Fibroblast of lung (primary cell): ENCODE measurements at regions not wholly inside any gene's neighbourhood (a gene's known extent, or its start where the extent isn't known, plus 50 kb on each side); places are given as distances from the start of the nearest gene placed in this dataset.

Experiments used
- DNase-seq, 2 donors: peaks; one replicate each; pipeline versions ENCODE4 v3.0.0 to v3.0.0-alpha.2; 2010; ENCODE audit warnings: low read depth in 2 of 2
- H2AFZ ChIP-seq: 2 replicates; pipeline ENCODE4 v1.5.1; 2012; ENCODE audit warnings: low read length, control low read depth, inconsistent platforms
- H3K27ac ChIP-seq: 2 replicates; pipeline ENCODE4 v1.5.1; 2011; ENCODE audit warnings: low read length, control low read depth; ENCODE audit not compliant: insufficient read depth
- H3K27me3 ChIP-seq: 2 replicates; pipeline ENCODE4 v1.5.1; 2011; ENCODE audit warnings: mild to moderate bottlenecking, low read length; ENCODE audit not compliant: control insufficient read depth, insufficient read depth
- H3K36me3 ChIP-seq: 2 replicates; pipeline ENCODE4 v1.5.1; 2011; ENCODE audit warnings: low read length; ENCODE audit not compliant: control insufficient read depth, insufficient read depth
- H3K4me1 ChIP-seq: 2 replicates; pipeline ENCODE4 v1.5.1; 2011; ENCODE audit warnings: low read length; ENCODE audit not compliant: control insufficient read depth, insufficient read depth; ENCODE audit errors: extremely low read depth
- H3K4me2 ChIP-seq: 2 replicates; pipeline ENCODE4 v1.5.1; 2011; ENCODE audit warnings: low read length, control low read depth; ENCODE audit not compliant: insufficient read depth; ENCODE audit errors: extremely low read depth
- H3K4me3 ChIP-seq, 4 experiments: fragments of 200-600 bp in 1 of 4; sonication (generic) in 1 of 4; replicated peaks in 1 of 4; 2 replicates each; pipeline ENCODE4 v1.5.1; 2011 to 2016; ENCODE audit warnings: low read length in 4 of 4, low read depth in 3 of 4, mild to moderate bottlenecking in 3 of 4, control low read depth in 2 of 4, inconsistent platforms in 1 of 4, mixed read lengths in 1 of 4; ENCODE audit not compliant: insufficient read depth in 1 of 4; ENCODE audit errors: control extremely low read depth in 1 of 4
- H3K79me2 ChIP-seq: 2 replicates; pipeline ENCODE4 v1.5.1; 2012; ENCODE audit warnings: mild to moderate bottlenecking, low read length, inconsistent platforms; ENCODE audit not compliant: control insufficient read depth, insufficient read depth
- H3K9ac ChIP-seq: 2 replicates; pipeline ENCODE4 v1.5.1; 2011; ENCODE audit warnings: mild to moderate bottlenecking, low read length, control low read depth; ENCODE audit not compliant: insufficient read depth
- H3K9me3 ChIP-seq: 2 replicates; pipeline ENCODE4 v1.5.1; 2012; ENCODE audit warnings: low read depth, low read length; ENCODE audit not compliant: control insufficient read depth, insufficient read depth
- H4K20me1 ChIP-seq: 2 replicates; pipeline ENCODE4 v1.5.1; 2011; ENCODE audit warnings: low read length; ENCODE audit not compliant: control insufficient read depth, insufficient read depth; ENCODE audit errors: extremely low read depth
- EZH2 ChIP-seq: IDR thresholded peaks from 2 replicates; pipeline ENCODE4 v1.5.1; 2012; ENCODE audit warnings: low read length, control low read depth, mild to moderate bottlenecking; ENCODE audit errors: missing control alignments
- TF ChIP-seq, protein P1 (sequence below), 2 donors: IDR thresholded peaks in 1 of 2; conservative IDR thresholded peaks in 1 of 2; 1 replicate in 1 of 2; 2 replicates in 1 of 2; pipeline ENCODE4 v1.5.1; 2011 to 2012; ENCODE audit warnings: low read length in 2 of 2, control low read depth in 1 of 2, inconsistent platforms in 1 of 2, low read depth in 1 of 2, mild to moderate bottlenecking in 1 of 2

DNA sequence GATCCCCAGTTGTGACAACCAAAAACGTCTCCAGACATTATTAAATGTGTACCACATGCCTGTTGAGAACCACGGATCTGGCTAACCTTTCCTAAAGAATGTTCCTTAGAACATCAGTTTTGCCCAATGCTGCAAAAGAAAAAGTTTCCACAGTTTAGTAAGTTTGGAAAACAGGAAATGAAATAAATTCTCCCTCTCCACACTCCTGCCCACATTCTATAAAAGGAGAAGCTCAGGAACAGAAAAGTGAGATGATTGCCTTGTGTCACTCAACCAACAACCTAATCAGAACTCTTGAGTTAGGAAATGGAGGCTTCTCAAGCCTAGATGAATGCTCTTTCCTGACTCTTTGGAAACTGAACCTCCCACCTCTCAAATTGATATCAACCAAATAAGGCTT lies 56.1 kb upstream of the NFE2L2 start:
- TF ChIP-seq, protein P1, sequence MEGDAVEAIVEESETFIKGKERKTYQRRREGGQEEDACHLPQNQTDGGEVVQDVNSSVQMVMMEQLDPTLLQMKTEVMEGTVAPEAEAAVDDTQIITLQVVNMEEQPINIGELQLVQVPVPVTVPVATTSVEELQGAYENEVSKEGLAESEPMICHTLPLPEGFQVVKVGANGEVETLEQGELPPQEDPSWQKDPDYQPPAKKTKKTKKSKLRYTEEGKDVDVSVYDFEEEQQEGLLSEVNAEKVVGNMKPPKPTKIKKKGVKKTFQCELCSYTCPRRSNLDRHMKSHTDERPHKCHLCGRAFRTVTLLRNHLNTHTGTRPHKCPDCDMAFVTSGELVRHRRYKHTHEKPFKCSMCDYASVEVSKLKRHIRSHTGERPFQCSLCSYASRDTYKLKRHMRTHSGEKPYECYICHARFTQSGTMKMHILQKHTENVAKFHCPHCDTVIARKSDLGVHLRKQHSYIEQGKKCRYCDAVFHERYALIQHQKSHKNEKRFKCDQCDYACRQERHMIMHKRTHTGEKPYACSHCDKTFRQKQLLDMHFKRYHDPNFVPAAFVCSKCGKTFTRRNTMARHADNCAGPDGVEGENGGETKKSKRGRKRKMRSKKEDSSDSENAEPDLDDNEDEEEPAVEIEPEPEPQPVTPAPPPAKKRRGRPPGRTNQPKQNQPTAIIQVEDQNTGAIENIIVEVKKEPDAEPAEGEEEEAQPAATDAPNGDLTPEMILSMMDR (conservative IDR thresholded peaks at IDR 0.05 in 1 of 2, IDR thresholded peaks at IDR 0.05 in 1 of 2; ENCODE audit: low read depth in 1 of 2, low read length in 2 of 2) = no peak
- TF ChIP-seq EZH2 = no peak
- no peaks in the 10 kb centered on the region for H3K36me3 ChIP-seq
- H4K20me1 ChIP-seq = no peaks in the 10 kb centered on the region
- H3K4me3 ChIP-seq = no peak overlapping the region
- no peak overlapping the region for H3K4me2 ChIP-seq
- no peak overlapping the region for H3K9ac ChIP-seq
- H3K9me3 ChIP-seq = no peaks in the 10 kb centered on the region
- H3K27ac ChIP-seq = no peak overlapping the region
- no peak for DNase-seq
- H3K27me3 ChIP-seq = no peaks in the 10 kb centered on the region
- H3K4me1 ChIP-seq = peaks cover 2% of the 10 kb centered on the region
- no peaks in the 10 kb centered on the region for H3K79me2 ChIP-seq
- no peak overlapping the region for H2AFZ ChIP-seq

DNA sequence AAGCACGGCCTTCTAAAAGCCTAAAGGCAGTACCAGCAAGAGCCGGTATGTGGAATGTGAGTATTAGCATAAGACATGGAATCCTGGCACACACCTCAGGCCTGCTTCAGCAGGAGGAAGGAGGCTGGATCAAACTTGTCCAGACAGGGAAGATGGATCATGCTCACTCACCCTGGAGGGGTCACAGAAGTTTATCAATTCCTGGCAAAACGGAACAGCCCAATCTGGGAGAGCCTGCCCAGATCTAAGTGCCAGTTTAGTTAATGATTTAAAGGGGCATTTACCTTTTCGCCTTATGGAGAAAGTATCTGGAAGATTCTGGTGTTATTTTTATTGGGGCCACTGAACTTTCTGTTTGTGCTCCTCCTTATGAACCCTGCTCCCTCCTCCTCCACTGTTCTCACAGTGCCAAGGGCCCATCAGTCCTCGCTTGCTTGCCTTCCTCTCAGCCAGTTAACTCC lies 58.3 kb upstream of the NFE2L2 start:
- no peaks in the 10 kb centered on the region for H3K79me2 ChIP-seq
- no peak overlapping the region for H3K9ac ChIP-seq
- H3K4me2 ChIP-seq = no peak overlapping the region
- no peaks in the 10 kb centered on the region for H3K9me3 ChIP-seq
- no peaks in the 10 kb centered on the region for H3K36me3 ChIP-seq
- no peak overlapping the region for H3K27ac ChIP-seq
- no peak for DNase-seq
- H4K20me1 ChIP-seq = no peaks in the 10 kb centered on the region
- no peaks in the 10 kb centered on the region for H3K27me3 ChIP-seq
- no peak for TF ChIP-seq EZH2
- TF ChIP-seq, protein P1 (conservative IDR thresholded peaks at IDR 0.05 in 1 of 2, IDR thresholded peaks at IDR 0.05 in 1 of 2; ENCODE audit: low read depth in 1 of 2, low read length in 2 of 2) = no peak
- H2AFZ ChIP-seq = no peak overlapping the region
- H3K4me1 ChIP-seq = peaks cover 2% of the 10 kb centered on the region
- H3K4me3 ChIP-seq = no peak overlapping the region

DNA sequence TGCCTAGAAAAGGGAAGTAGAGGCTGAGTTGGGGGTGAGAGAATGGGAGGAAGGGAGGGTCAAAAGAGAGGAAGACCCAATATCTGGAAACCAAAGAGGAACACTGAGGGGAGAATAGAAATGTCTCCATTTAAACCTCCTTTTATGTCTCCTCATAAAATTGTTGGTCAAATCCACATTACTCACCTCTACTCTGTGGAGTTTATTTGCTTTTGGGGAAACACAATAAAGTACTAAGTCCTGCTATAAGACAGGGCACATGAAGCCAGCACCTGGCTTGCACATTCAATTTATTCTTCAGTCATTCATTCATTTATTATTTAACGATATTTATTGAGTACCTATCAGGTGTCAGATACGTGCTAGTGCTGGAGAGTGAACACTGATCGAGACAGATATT lies 60.3 kb upstream of the NFE2L2 start:
- no peak overlapping the region for H2AFZ ChIP-seq
- H3K27ac ChIP-seq = no peak overlapping the region
- TF ChIP-seq, protein P1 (conservative IDR thresholded peaks at IDR 0.05 in 1 of 2, IDR thresholded peaks at IDR 0.05 in 1 of 2; ENCODE audit: low read depth in 1 of 2, low read length in 2 of 2) = no peak
- no peak for TF ChIP-seq EZH2

More for the DNA sequence above, 60.3 kb upstream of the NFE2L2 start:
- peaks cover 2% of the 10 kb centered on the region for H3K4me1 ChIP-seq
- DNase-seq = no peak
- H3K36me3 ChIP-seq = no peaks in the 10 kb centered on the region
- no peak overlapping the region for H3K4me2 ChIP-seq
- no peaks in the 10 kb centered on the region for H3K9me3 ChIP-seq
- H3K27me3 ChIP-seq = no peaks in the 10 kb centered on the region
- no peaks in the 10 kb centered on the region for H3K79me2 ChIP-seq
- H3K9ac ChIP-seq = no peak overlapping the region
- H3K4me3 ChIP-seq = no peak overlapping the region
- no peaks in the 10 kb centered on the region for H4K20me1 ChIP-seq
